Gastroesophageal sphincter (tissue), 3 donors: ENCODE measurements at regions not wholly inside any gene's neighbourhood (a gene's known extent, or its start where the extent isn't known, plus 50 kb on each side); places are given as distances from the start of the nearest gene placed in this dataset.

Experiments
- POLR2AphosphoS5 ChIP-seq: sonication (generic); formaldehyde crosslinking; IDR thresholded peaks from one replicate; pipeline ENCODE4 v1.6.1; 2017; ENCODE audit warnings: antibody characterized with exemption
- TF ChIP-seq, protein P1 (sequence below), 4 experiments: fragments of 200-600 bp in 2 of 4; fragments of 450-650 bp in 2 of 4; sonication (generic) in 1 of 4; IDR thresholded peaks; one replicate each; pipeline ENCODE4 v1.5.1; 2017 to 2019; ENCODE audit warnings: antibody characterized with exemption in 4 of 4, mild to moderate bottlenecking in 2 of 4, moderate library complexity in 2 of 4

DNA sequence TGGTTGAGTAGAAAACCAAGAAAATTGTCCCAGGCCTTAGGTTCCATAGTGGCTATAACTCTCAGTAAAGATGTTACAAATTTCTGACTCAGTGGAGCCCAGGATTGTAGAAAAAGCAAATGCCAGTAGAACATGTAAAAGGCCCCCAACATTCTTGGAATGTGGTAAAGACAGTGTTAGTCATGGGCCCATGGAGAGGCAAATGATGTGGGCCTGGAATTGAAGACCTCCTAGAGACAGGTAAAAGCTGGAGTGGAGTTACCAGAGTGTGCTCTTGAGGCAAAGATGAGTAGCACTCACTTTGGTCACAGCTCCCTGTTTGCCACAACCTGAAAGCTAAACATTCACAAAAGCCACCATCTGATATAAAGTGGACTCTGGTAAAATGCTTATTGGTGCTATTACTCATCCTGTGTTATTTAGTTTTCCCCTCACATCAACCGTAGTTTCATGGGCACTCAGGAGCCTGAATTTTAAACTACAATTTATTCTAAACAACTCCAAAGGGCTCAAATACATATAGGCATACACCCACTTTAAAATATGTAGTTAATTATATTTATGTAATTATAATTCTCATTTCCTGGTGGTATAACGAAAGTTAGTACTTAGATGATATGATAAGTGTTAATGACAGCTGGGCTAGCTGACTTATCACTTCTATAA lies 359.6 kb upstream of the NECTIN3 start:
- TF ChIP-seq, protein P1, sequence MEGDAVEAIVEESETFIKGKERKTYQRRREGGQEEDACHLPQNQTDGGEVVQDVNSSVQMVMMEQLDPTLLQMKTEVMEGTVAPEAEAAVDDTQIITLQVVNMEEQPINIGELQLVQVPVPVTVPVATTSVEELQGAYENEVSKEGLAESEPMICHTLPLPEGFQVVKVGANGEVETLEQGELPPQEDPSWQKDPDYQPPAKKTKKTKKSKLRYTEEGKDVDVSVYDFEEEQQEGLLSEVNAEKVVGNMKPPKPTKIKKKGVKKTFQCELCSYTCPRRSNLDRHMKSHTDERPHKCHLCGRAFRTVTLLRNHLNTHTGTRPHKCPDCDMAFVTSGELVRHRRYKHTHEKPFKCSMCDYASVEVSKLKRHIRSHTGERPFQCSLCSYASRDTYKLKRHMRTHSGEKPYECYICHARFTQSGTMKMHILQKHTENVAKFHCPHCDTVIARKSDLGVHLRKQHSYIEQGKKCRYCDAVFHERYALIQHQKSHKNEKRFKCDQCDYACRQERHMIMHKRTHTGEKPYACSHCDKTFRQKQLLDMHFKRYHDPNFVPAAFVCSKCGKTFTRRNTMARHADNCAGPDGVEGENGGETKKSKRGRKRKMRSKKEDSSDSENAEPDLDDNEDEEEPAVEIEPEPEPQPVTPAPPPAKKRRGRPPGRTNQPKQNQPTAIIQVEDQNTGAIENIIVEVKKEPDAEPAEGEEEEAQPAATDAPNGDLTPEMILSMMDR (IDR thresholded peaks at IDR 0.05): no peak
- no peak for TF ChIP-seq POLR2AphosphoS5
